Left renal pelvis (tissue), 4 donors: ENCODE measurements at regions not wholly inside any gene's neighbourhood (a gene's known extent, or its start where the extent isn't known, plus 50 kb on each side); places are given as distances from the start of the nearest gene placed in this dataset.
"Not testable (repeated sequence)": the region's sequence is repeated elsewhere in the genome, so short reads cannot be mapped to it uniquely, and the experiment has no call there.

Source experiments
- DNase-seq, 4 donors: peaks; one replicate each; pipeline ENCODE4 v3.0.0-alpha.2; 2013; ENCODE audit warnings: low read depth in 4 of 4, low spot score in 3 of 4

DNA sequence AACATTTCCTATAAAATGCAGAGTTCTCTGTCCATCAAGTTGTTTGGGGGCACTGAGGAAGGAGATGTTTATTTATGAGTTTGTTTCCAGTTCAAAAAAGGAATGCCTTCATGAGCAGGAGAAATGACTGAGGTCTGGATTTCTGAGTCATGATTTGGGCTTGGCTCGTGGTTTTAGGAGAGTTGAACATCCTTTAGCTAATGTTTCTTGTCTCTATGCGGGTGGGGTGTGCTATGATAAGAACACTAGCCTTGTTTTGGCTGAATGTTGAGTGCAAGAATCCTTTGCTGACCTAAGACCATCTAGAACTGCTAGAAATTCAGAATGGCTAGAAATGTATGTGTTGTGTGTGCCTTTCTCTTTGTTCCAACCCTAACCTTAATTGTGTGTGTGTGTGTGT, 59.1 kb upstream of the NBPF11 start:
- not testable (repeated sequence) for DNase-seq

- not testable (repeated sequence) for DNase-seq
Measured at GRCh38 chr1:148210624-148211023, 58.5 kb upstream of the NBPF11 start.

DNA sequence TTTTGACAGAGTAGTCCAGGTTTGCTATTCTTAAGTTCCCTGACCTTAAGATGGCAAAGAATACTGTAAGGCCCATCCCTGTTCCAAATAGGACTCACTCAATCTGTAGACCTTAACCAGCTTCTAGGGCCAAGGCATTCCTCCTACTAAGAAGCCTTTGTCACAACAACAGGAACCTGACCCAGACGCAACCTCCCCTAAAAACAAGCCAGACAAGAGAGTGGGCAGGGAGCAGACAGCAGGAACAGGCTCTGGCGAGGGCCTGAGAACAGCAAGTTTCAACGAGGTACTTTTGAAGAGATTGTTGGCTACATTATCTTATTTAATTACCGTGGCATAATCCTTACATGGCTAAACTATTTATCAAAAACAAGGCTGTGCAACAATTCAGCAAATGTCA, 58.1 kb upstream of the NBPF11 start:
- not testable (repeated sequence) for DNase-seq

- not testable (repeated sequence) for DNase-seq
Measured at GRCh38 chr1:148202013-148202412, 49.9 kb upstream of the NBPF11 start.
